Mucosa of descending colon (tissue), 3 donors: ENCODE measurements at regions not wholly inside any gene's neighbourhood (a gene's known extent, or its start where the extent isn't known, plus 50 kb on each side); places are given as distances from the start of the nearest gene placed in this dataset.

Experiments
- ATAC-seq: fragments of 200-7000 bp; cut with Tn5 transposase; one replicate; pipeline ENCODE4 v1.9.1; 2020; ENCODE audit warnings: mild to moderate bottlenecking, moderate library complexity
- DNase-seq, 3 donors: peaks; one replicate each; pipeline ENCODE4 v3.0.0-alpha.2; 2020
- H3K36me3 ChIP-seq: fragments of 200-600 bp; one replicate; pipeline ENCODE4 v1.8.0; 2021; ENCODE audit warnings: low read depth, mild to moderate bottlenecking
- H3K4me1 ChIP-seq: fragments of 200-600 bp; one replicate; pipeline ENCODE4 v1.8.0; 2021; ENCODE audit warnings: low read depth, mild to moderate bottlenecking
- H3K4me3 ChIP-seq: fragments of 200-600 bp; one replicate; pipeline ENCODE4 v1.8.0; 2021; ENCODE audit warnings: mild to moderate bottlenecking
- H3K9me3 ChIP-seq: fragments of 200-600 bp; one replicate; pipeline ENCODE4 v1.8.0; 2021; ENCODE audit warnings: mild to moderate bottlenecking
- CTCF ChIP-seq: fragments of 200-600 bp; IDR thresholded peaks from one replicate; pipeline ENCODE4 v1.8.0; 2022; ENCODE audit warnings: antibody characterized with exemption, mild to moderate bottlenecking
- intact Hi-C, 2 donors: fragments of 100-400 bp; cut with DNase I in 1 of 2; cut with micrococcal nuclease in 1 of 2; formaldehyde crosslinking; loops; one replicate each; pipeline versions ENCODE4 v1.11.0 to v1.11.1; 2022; cut with DNase I, micrococcal nuclease
- donor health status: DM: no; HTN: no; CAD: no; lungs with moderate emphysema.
- donor health status: DM: no; HTN: no; CAD: no.
- donor health status: DM: no; HTN: yes; CAD: no.

- ATAC-seq, result peak; percentile 93
- intact Hi-C loops, result loop anchor here (5.0 to 10.0 kb wide), 2 partner anchors 301 to 303 kb away; no protein-coding TSS in a partner anchor
- no peaks in the 10 kb centered on the region for H3K36me3 ChIP-seq
- no peak overlapping the region for H3K4me3 ChIP-seq
- H3K9me3 ChIP-seq, result no peaks in the 10 kb centered on the region
- DNase-seq, result peak; percentile 67 to 85 (median 84)
- no peaks in the 10 kb centered on the region for H3K4me1 ChIP-seq
- peak; percentile 71 for TF ChIP-seq CTCF
These were observed 117.2 kb downstream of the GRIN2B start for GRCh38 chr12:13864081-13864673.

GRCh38 chr12:13857750-13858149 is 123.7 kb downstream of the GRIN2B start:
- no peaks in the 10 kb centered on the region for H3K9me3 ChIP-seq
- DNase-seq (no peak), ATAC-seq (no peak)
- H3K4me3 ChIP-seq, result no peak overlapping the region
- no peak for TF ChIP-seq CTCF
- intact Hi-C loops, result no loop called here
- no peaks in the 10 kb centered on the region for H3K4me1 ChIP-seq
- H3K36me3 ChIP-seq, result no peaks in the 10 kb centered on the region

GRCh38 chr12:13853471-13853870 is 127.9 kb downstream of the GRIN2B start:
- DNase-seq, result no peak
- no peak for TF ChIP-seq CTCF
- Histone ChIP-seq H3K4me3 (no peak overlapping the region), H3K9me3 (no peaks in the 10 kb centered on the region), H3K4me1 (no peaks in the 10 kb centered on the region), H3K36me3 (no peaks in the 10 kb centered on the region)
- ATAC-seq, result no peak
- intact Hi-C loops, result no loop called here

- ATAC-seq, result no peak
These were observed 129.6 kb downstream of the GRIN2B start for GRCh38 chr12:13851828-13852227.

GRCh38 chr12:13849456-13849855 is 131.9 kb downstream of the GRIN2B start:
- H3K36me3 ChIP-seq, result no peaks in the 10 kb centered on the region
- DNase-seq, result no peak
- H3K9me3 ChIP-seq, result no peaks in the 10 kb centered on the region
- no peak for TF ChIP-seq CTCF
- H3K4me1 ChIP-seq, result no peaks in the 10 kb centered on the region
- ATAC-seq, result no peak
- no peak overlapping the region for H3K4me3 ChIP-seq
- intact Hi-C loops, result no loop called here

More at GRCh38 chr12:13851828-13852227, 129.6 kb downstream of the GRIN2B start:
- Histone ChIP-seq H3K4me1 (no peaks in the 10 kb centered on the region), H3K4me3 (no peak overlapping the region), H3K36me3 (no peaks in the 10 kb centered on the region), H3K9me3 (no peaks in the 10 kb centered on the region)
- no peak for DNase-seq
- intact Hi-C loops, result no loop called here
- TF ChIP-seq CTCF, result no peak

GRCh38 chr12:13843841-13844240 is 137.6 kb downstream of the GRIN2B start:
- no peak overlapping the region for H3K4me3 ChIP-seq
- no peaks in the 10 kb centered on the region for H3K4me1 ChIP-seq
- H3K9me3 ChIP-seq, result no peaks in the 10 kb centered on the region
- intact Hi-C loops, result no loop called here
- no peak for TF ChIP-seq CTCF
- ATAC-seq, result no peak
- DNase-seq, result no peak
- no peaks in the 10 kb centered on the region for H3K36me3 ChIP-seq
